Hindlimb muscle (tissue), 1 donor: ENCODE measurements at regions not wholly inside any gene's neighbourhood (a gene's known extent, or its start where the extent isn't known, plus 50 kb on each side); places are given as distances from the start of the nearest gene placed in this dataset.

Experiments
- DNase-seq: peaks from one replicate; pipeline ENCODE4 v3.0.0-alpha.2; 2013

GRCh38 chr13:85663856-85664255 is 135.4 kb downstream of the SLITRK6 start:
- no peak for DNase-seq

GRCh38 chr13:85662186-85662585 is 137.0 kb downstream of the SLITRK6 start:
- DNase-seq: peak; percentile 41

GRCh38 chr13:85661675-85662074 is 137.5 kb downstream of the SLITRK6 start:
- DNase-seq: peak; percentile 77

- DNase-seq: no peak
These were observed 139.7 kb downstream of the SLITRK6 start for GRCh38 chr13:85659493-85659892.

- no peak for DNase-seq
These were observed 141.3 kb downstream of the SLITRK6 start for GRCh38 chr13:85657942-85658341.

GRCh38 chr13:85655040-85655439 is 144.2 kb downstream of the SLITRK6 start:
- no peak for DNase-seq

- no peak for DNase-seq
These were observed 145.0 kb downstream of the SLITRK6 start for GRCh38 chr13:85654227-85654626.

- no peak for DNase-seq
These were observed 145.5 kb downstream of the SLITRK6 start for GRCh38 chr13:85653681-85654080.

GRCh38 chr13:85652491-85652890 is 146.7 kb downstream of the SLITRK6 start:
- DNase-seq: no peak

- no peak for DNase-seq
These were observed 147.8 kb downstream of the SLITRK6 start for GRCh38 chr13:85651440-85651839.

GRCh38 chr13:85650613-85651012 is 148.6 kb downstream of the SLITRK6 start:
- no peak for DNase-seq

GRCh38 chr13:85640727-85641126 is 158.5 kb downstream of the SLITRK6 start:
- no peak for DNase-seq

GRCh38 chr13:85638815-85639393 is 160.3 kb downstream of the SLITRK6 start:
- DNase-seq: no peak

- DNase-seq: no peak
These were observed 161.0 kb downstream of the SLITRK6 start for GRCh38 chr13:85638265-85638664.

- DNase-seq: no peak
These were observed 166.6 kb downstream of the SLITRK6 start for GRCh38 chr13:85632526-85633195.

GRCh38 chr13:85631801-85632200 is 167.4 kb downstream of the SLITRK6 start:
- no peak for DNase-seq

GRCh38 chr13:85626603-85627002 is 172.6 kb downstream of the SLITRK6 start:
- DNase-seq: no peak

GRCh38 chr13:85619321-85619720 is 179.9 kb downstream of the SLITRK6 start:
- no peak for DNase-seq

GRCh38 chr13:85618521-85618920 is 180.7 kb downstream of the SLITRK6 start:
- no peak for DNase-seq

- no peak for DNase-seq
These were observed 182.9 kb downstream of the SLITRK6 start for GRCh38 chr13:85616275-85616674.

- DNase-seq: no peak
These were observed 184.2 kb downstream of the SLITRK6 start for GRCh38 chr13:85615031-85615430.

- no peak for DNase-seq
These were observed 189.2 kb downstream of the SLITRK6 start for GRCh38 chr13:85610024-85610423.

GRCh38 chr13:85608255-85608829 is 190.9 kb downstream of the SLITRK6 start:
- DNase-seq: no peak

- DNase-seq: no peak
These were observed 195.5 kb downstream of the SLITRK6 start for GRCh38 chr13:85603735-85604134.
